Hepatic stellate cell (primary cell): ENCODE measurements at regions not wholly inside any gene's neighbourhood (a gene's known extent, or its start where the extent isn't known, plus 50 kb on each side); places are given as distances from the start of the nearest gene placed in this dataset.

Experiments used
- DNase-seq: peaks from one replicate; pipeline ENCODE4 v3.0.0; 2011; ENCODE audit warnings: low spot score

GRCh38 chr6:97813889-97814567, 531.0 kb upstream of the MMS22L start:
- no peak for DNase-seq

GRCh38 chr6:97815301-97815812, 532.3 kb upstream of the MMS22L start:
- no peak for DNase-seq

GRCh38 chr6:97816526-97816925, 533.5 kb upstream of the MMS22L start:
- no peak for DNase-seq

GRCh38 chr6:97819710-97820109, 536.7 kb upstream of the MMS22L start:
- no peak for DNase-seq

GRCh38 chr6:97820400-97820799, 537.4 kb upstream of the MMS22L start:
- no peak for DNase-seq

GRCh38 chr6:97822632-97823031, 539.6 kb upstream of the MMS22L start:
- DNase-seq: no peak

- DNase-seq: no peak
Observed at GRCh38 chr6:97841763-97842162, 558.7 kb upstream of the MMS22L start.

GRCh38 chr6:97842521-97842920, 559.5 kb upstream of the MMS22L start:
- DNase-seq: no peak

- no peak for DNase-seq
Observed at GRCh38 chr6:97849390-97849789, 566.4 kb upstream of the MMS22L start.

GRCh38 chr6:97850458-97851212, 567.6 kb upstream of the MMS22L start:
- no peak for DNase-seq

GRCh38 chr6:97863697-97864096, 580.7 kb upstream of the MMS22L start:
- DNase-seq: no peak

- no peak for DNase-seq
Observed at GRCh38 chr6:97864366-97864765, 581.4 kb upstream of the MMS22L start.

- no peak for DNase-seq
Observed at GRCh38 chr6:97864826-97865225, 581.8 kb upstream of the MMS22L start.

GRCh38 chr6:97865612-97866011, 582.6 kb upstream of the MMS22L start:
- no peak for DNase-seq

- no peak for DNase-seq
Observed at GRCh38 chr6:97866616-97867015, 583.6 kb upstream of the MMS22L start.

- no peak for DNase-seq
Observed at GRCh38 chr6:97867177-97867576, 584.2 kb upstream of the MMS22L start.

- no peak for DNase-seq
Observed at GRCh38 chr6:97870273-97870672, 587.3 kb upstream of the MMS22L start.

- no peak for DNase-seq
Observed at GRCh38 chr6:97876711-97877110, 593.7 kb upstream of the MMS22L start.

- DNase-seq: no peak
Observed at GRCh38 chr6:97882755-97883154, 599.7 kb upstream of the MMS22L start.

GRCh38 chr6:97885325-97885724, 602.3 kb upstream of the MMS22L start:
- DNase-seq: no peak

GRCh38 chr6:97885828-97886227, 602.8 kb upstream of the MMS22L start:
- no peak for DNase-seq

GRCh38 chr6:97901531-97901930, 618.5 kb upstream of the MMS22L start:
- no peak for DNase-seq

- no peak for DNase-seq
Observed at GRCh38 chr6:97909380-97909779, 626.4 kb upstream of the MMS22L start.

- no peak for DNase-seq
Observed at GRCh38 chr6:97913721-97914120, 630.7 kb upstream of the MMS22L start.
